Stomach (tissue), 8 donors: ENCODE measurements at regions not wholly inside any gene's neighbourhood (a gene's known extent, or its start where the extent isn't known, plus 50 kb on each side); places are given as distances from the start of the nearest gene placed in this dataset.

Experiments
- DNase-seq, 2 donors: peaks; one replicate each; pipeline versions ENCODE4 v3.0.0 to v3.0.0-alpha.2; 2013 to 2019
- H3K27ac ChIP-seq, 5 donors: fragments of 200-600 bp in 4 of 5; sonication (generic) in 4 of 5; one replicate each; pipeline ENCODE4 v1.5.1; 2013 to 2019; ENCODE audit warnings: mild to moderate bottlenecking in 1 of 5, moderate library complexity in 1 of 5
- H3K27me3 ChIP-seq, 3 donors: fragments of 200-600 bp; sonication (generic); one replicate each; pipeline ENCODE4 v1.5.1; 2017 to 2019; ENCODE audit warnings: mixed run types in 1 of 3
- H3K36me3 ChIP-seq, 4 donors: fragments of 200-600 bp; sonication (generic); 1 replicate in 3 of 4; 2 replicates in 1 of 4; pipeline ENCODE4 v1.5.1; 2016 to 2019
- H3K4me1 ChIP-seq, 4 donors: fragments of 200-600 bp; sonication (generic); one replicate each; pipeline ENCODE4 v1.5.1; 2016 to 2019
- H3K4me3 ChIP-seq, 4 donors: fragments of 200-600 bp; sonication (generic) in 3 of 4; one replicate each; pipeline ENCODE4 v1.5.1; 2016 to 2019; ENCODE audit warnings: mild to moderate bottlenecking in 1 of 4
- H3K9me3 ChIP-seq, 4 donors: fragments of 200-600 bp; sonication (generic); one replicate each; pipeline ENCODE4 v1.5.1; 2016 to 2019
- CTCF ChIP-seq, 7 experiments: fragments of 450-650 bp in 4 of 7; fragments of 200-600 bp in 3 of 7; sonication (generic) in 3 of 7; IDR thresholded peaks; one replicate each; pipeline ENCODE4 v1.5.1; 2016 to 2019; ENCODE audit warnings: antibody characterized with exemption in 7 of 7, control low read depth in 2 of 7, mild to moderate bottlenecking in 1 of 7
- EP300 ChIP-seq: sonication (generic); formaldehyde crosslinking; IDR thresholded peaks from one replicate; pipeline ENCODE4 v1.6.1; 2017; ENCODE audit warnings: antibody characterized with exemption
- POLR2A ChIP-seq, 4 donors: fragments of 450-650 bp; IDR thresholded peaks; one replicate each; pipeline ENCODE4 v1.6.1; 2016; ENCODE audit warnings: antibody characterized with exemption in 4 of 4, control low read depth in 2 of 4, mild to moderate bottlenecking in 1 of 4, moderate library complexity in 1 of 4
- POLR2AphosphoS5 ChIP-seq, 3 donors: sonication (generic); formaldehyde crosslinking; IDR thresholded peaks; one replicate each; pipeline ENCODE4 v1.6.1; 2016; ENCODE audit warnings: antibody characterized with exemption in 3 of 3
- WGBS, 5 donors: extraction: QIAGEN DNeasy Blood & Tissue Kit in 3 of 5; methylation state at CpG; one replicate each; pipeline versions ENCODE4 v1.1.5 to v1.1.7; 2013 to 2018; 5-methylcytosine and 5-hydroxymethylcytosine counted together
- intact Hi-C: fragments of 100-400 bp; cut with DNase I; formaldehyde crosslinking; loops from one replicate; pipeline ENCODE4 v1.15.1; 2023; ENCODE audit warnings: low total_unique reads
- donor health status: healthy with polysubstance abuse.
- donor health status: Bipolar disorder and iron deficiency.
- donor health status: healthy.

GRCh38 chr12:41968599-41968998 lies 176.1 kb downstream of the GXYLT1 start:
- H3K36me3 ChIP-seq, result no peaks in the 10 kb centered on the region
- TF ChIP-seq EP300, result no peak
- TF ChIP-seq CTCF (IDR thresholded peaks at IDR 0.05), result no peak
- TF ChIP-seq POLR2A (IDR thresholded peaks at IDR 0.05), result no peak
- no peak for TF ChIP-seq POLR2AphosphoS5 (IDR thresholded peaks at IDR 0.05)
- no peak overlapping the region for H3K4me3 ChIP-seq
- intact Hi-C loops, result no loop called here
- peaks cover 0 to 7% (median 0%) of the 10 kb centered on the region in 4 donors for H3K4me1 ChIP-seq
- no peaks in the 10 kb centered on the region for H3K9me3 ChIP-seq
- no peak overlapping the region for H3K27ac ChIP-seq
- DNase-seq, result no peak
- H3K27me3 ChIP-seq, result no peaks in the 10 kb centered on the region

- H3K27me3 ChIP-seq, result no peaks in the 10 kb centered on the region
- 50 to 58% (median 55%) methylated on average over 13 to 14 of the region's 14 CpGs for WGBS, 5 donors
- H3K9me3 ChIP-seq, result no peaks in the 10 kb centered on the region
- no peak for TF ChIP-seq CTCF (IDR thresholded peaks at IDR 0.05)
- no peak for TF ChIP-seq POLR2A (IDR thresholded peaks at IDR 0.05)
- TF ChIP-seq EP300, result no peak
- TF ChIP-seq POLR2AphosphoS5 (IDR thresholded peaks at IDR 0.05), result no peak
- H3K27ac ChIP-seq, result no peak overlapping the region
- H3K36me3 ChIP-seq, result no peaks in the 10 kb centered on the region
- intact Hi-C loops, result no loop called here
- no peak overlapping the region for H3K4me3 ChIP-seq
- H3K4me1 ChIP-seq, result peaks cover 0 to 7% (median 0%) of the 10 kb centered on the region in 4 donors
- peak in 1 of 2 donors; percentile 51 for DNase-seq
These were observed 176.8 kb downstream of the GXYLT1 start for GRCh38 chr12:41967668-41968500.

- H3K4me1 ChIP-seq, result peaks cover 0 to 7% (median 0%) of the 10 kb centered on the region in 4 donors
- 90 to 97% (median 91%) methylated on average over 2 of the region's 2 CpGs for WGBS, 5 donors
- no peak overlapping the region for H3K4me3 ChIP-seq
- no peaks in the 10 kb centered on the region for H3K27me3 ChIP-seq
- no peaks in the 10 kb centered on the region for H3K9me3 ChIP-seq
- H3K27ac ChIP-seq, result no peak overlapping the region
- TF ChIP-seq EP300 (no peak), POLR2AphosphoS5 (IDR thresholded peaks at IDR 0.05) (no peak), POLR2A (IDR thresholded peaks at IDR 0.05) (no peak), CTCF (IDR thresholded peaks at IDR 0.05) (no peak)
- intact Hi-C loops, result no loop called here
- no peaks in the 10 kb centered on the region for H3K36me3 ChIP-seq
- no peak for DNase-seq
These were observed 177.8 kb downstream of the GXYLT1 start for GRCh38 chr12:41966916-41967315.

- H3K4me1 ChIP-seq, result peaks cover 0 to 7% (median 0%) of the 10 kb centered on the region in 4 donors
- no peaks in the 10 kb centered on the region for H3K36me3 ChIP-seq
- DNase-seq, result peak in 1 of 2 donors; percentile 15
- 46 to 74% (median 59%) methylated on average over 2 of the region's 2 CpGs for WGBS, 5 donors
- H3K27me3 ChIP-seq, result no peaks in the 10 kb centered on the region
- no peak overlapping the region for H3K4me3 ChIP-seq
- no peak overlapping the region for H3K27ac ChIP-seq
- intact Hi-C loops, result no loop called here
- no peak for TF ChIP-seq POLR2A (IDR thresholded peaks at IDR 0.05)
- no peaks in the 10 kb centered on the region for H3K9me3 ChIP-seq
These were observed 178.7 kb downstream of the GXYLT1 start for GRCh38 chr12:41966001-41966400.

- TF ChIP-seq CTCF (IDR thresholded peaks at IDR 0.05) (no peak), POLR2AphosphoS5 (IDR thresholded peaks at IDR 0.05) (no peak), EP300 (no peak), POLR2A (IDR thresholded peaks at IDR 0.05) (no peak)
- 81 to 91% (median 85%) methylated on average over 2 of the region's 2 CpGs for WGBS, 5 donors
- intact Hi-C loops, result no loop called here
- Histone ChIP-seq H3K9me3 (no peaks in the 10 kb centered on the region), H3K27me3 (no peaks in the 10 kb centered on the region), H3K36me3 (no peaks in the 10 kb centered on the region), H3K27ac (no peak overlapping the region), H3K4me3 (no peak overlapping the region), H3K4me1 (peaks cover 0 to 6% (median 0%) of the 10 kb centered on the region in 4 donors)
- DNase-seq, result no peak
These were observed 181.3 kb downstream of the GXYLT1 start for GRCh38 chr12:41963398-41963797.
